Ovary (tissue), 3 donors: ENCODE measurements at regions not wholly inside any gene's neighbourhood (a gene's known extent, or its start where the extent isn't known, plus 50 kb on each side); places are given as distances from the start of the nearest gene placed in this dataset.

Experiments used
- CTCF ChIP-seq, 3 donors: fragments of 450-650 bp in 2 of 3; fragments of 200-600 bp in 1 of 3; IDR thresholded peaks; one replicate each; pipeline versions ENCODE4 v1.5.1 to v1.8.0; 2016 to 2022; ENCODE audit warnings: antibody characterized with exemption in 3 of 3, mild to moderate bottlenecking in 1 of 3
- EP300 ChIP-seq: sonication (generic); formaldehyde crosslinking; IDR thresholded peaks from one replicate; pipeline ENCODE4 v1.6.1; 2017; ENCODE audit warnings: antibody characterized with exemption
- POLR2A ChIP-seq: fragments of 450-650 bp; IDR thresholded peaks from one replicate; pipeline ENCODE4 v1.6.1; 2017; ENCODE audit warnings: antibody characterized with exemption, mild to moderate bottlenecking, moderate library complexity
- donor health status: DM: no; HTN: no; CAD: no.

GRCh38 chr2:217521820-217522219 lies 481.0 kb downstream of the TNS1 start:
- TF ChIP-seq CTCF (IDR thresholded peaks at IDR 0.05) (no peak), POLR2A (no peak), EP300 (no peak)
